ENCODE measurements at regions not wholly inside any gene's neighbourhood (a gene's known extent, or its start where the extent isn't known, plus 50 kb on each side); places are given as distances from the start of the nearest gene placed in this dataset.

DNA sequence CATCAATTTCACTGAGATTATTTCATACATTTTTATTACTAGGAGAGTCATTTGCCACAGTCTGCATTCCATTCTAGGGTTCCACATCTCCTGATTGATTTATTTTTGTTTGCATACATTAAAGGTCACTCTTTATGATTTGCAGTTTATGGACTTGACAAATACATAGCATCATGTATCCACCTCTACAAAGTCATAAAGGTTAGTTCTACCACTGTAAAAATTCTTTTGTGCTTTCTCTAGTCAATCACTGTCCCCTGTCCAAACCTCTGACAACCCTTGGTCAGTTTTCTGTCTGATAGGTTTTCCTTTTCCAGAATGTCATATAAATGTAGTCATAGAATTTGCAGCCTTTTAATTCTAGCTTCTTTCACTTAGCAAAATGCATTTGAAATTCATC is 434.6 kb upstream of the MON1B start:
- no peak overlapping the region for H3K27ac ChIP-seq
- TF ChIP-seq ZFX (IDR thresholded peaks at IDR 0.05), result no peak

- TF ChIP-seq ZFX (IDR thresholded peaks at IDR 0.05), result no peak
- TF ChIP-seq, protein P1, sequence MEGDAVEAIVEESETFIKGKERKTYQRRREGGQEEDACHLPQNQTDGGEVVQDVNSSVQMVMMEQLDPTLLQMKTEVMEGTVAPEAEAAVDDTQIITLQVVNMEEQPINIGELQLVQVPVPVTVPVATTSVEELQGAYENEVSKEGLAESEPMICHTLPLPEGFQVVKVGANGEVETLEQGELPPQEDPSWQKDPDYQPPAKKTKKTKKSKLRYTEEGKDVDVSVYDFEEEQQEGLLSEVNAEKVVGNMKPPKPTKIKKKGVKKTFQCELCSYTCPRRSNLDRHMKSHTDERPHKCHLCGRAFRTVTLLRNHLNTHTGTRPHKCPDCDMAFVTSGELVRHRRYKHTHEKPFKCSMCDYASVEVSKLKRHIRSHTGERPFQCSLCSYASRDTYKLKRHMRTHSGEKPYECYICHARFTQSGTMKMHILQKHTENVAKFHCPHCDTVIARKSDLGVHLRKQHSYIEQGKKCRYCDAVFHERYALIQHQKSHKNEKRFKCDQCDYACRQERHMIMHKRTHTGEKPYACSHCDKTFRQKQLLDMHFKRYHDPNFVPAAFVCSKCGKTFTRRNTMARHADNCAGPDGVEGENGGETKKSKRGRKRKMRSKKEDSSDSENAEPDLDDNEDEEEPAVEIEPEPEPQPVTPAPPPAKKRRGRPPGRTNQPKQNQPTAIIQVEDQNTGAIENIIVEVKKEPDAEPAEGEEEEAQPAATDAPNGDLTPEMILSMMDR (conservative IDR thresholded peaks at IDR 0.05), result no peak
- no peak overlapping the region for H3K27ac ChIP-seq
These were observed 434.0 kb upstream of the MON1B start for GRCh38 chr16:76756951-76757350.

DNA sequence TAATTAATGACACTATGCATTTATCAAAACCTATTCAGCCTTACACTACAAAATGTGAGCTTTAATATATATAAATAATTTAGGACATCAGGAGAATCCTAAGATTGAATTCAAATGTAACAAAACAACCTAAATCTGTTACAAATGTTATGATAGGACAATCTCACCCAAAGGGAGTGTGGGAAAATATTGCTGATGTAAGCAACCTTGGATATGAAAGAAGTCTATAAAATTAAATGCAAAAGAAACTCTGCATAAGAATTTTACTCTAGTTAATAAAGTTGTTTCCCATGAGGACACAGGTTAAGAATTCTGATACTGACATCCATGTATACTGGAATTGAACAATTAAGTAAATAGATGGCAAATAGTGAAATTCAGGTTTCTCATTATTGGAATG is 424.5 kb upstream of the MON1B start:
- no peak overlapping the region for H3K27ac ChIP-seq
- TF ChIP-seq, protein P1 (conservative IDR thresholded peaks at IDR 0.05), result no peak
- TF ChIP-seq ZFX (IDR thresholded peaks at IDR 0.05), result no peak

- TF ChIP-seq ZFX (IDR thresholded peaks at IDR 0.05), result no peak
- H3K27ac ChIP-seq, result no peak overlapping the region
These were observed 422.7 kb upstream of the MON1B start for GRCh38 chr16:76768316-76768715.

GRCh38 chr16:76768948-76769347 is 422.0 kb upstream of the MON1B start:
- TF ChIP-seq ZFX (IDR thresholded peaks at IDR 0.05), result no peak
- TF ChIP-seq, protein P1 (conservative IDR thresholded peaks at IDR 0.05), result no peak
- H3K27ac ChIP-seq, result no peak overlapping the region

DNA sequence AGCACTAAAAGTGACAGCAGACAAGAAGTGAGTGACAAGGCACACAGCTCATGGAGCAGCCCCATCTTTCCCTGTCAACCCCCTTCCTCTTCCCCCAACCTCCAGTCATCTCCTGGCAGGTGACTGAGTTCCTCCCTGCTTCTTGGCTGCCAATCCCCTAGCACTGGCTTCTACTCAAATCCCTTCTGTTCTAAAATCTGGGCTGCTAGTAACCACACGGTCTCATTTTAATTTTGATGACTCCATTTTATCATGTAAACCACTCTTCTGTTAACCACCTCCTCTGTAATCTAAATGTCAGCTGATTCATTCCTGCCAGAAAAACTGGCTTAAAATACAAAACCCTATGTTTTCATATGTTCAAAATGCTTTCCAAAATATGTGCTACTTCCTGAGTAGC is 419.8 kb upstream of the MON1B start:
- no peak overlapping the region for H3K27ac ChIP-seq
- TF ChIP-seq, protein P1 (conservative IDR thresholded peaks at IDR 0.05), result no peak
- TF ChIP-seq ZFX (IDR thresholded peaks at IDR 0.05), result no peak

- TF ChIP-seq ZFX (IDR thresholded peaks at IDR 0.05), result no peak
- TF ChIP-seq, protein P1 (conservative IDR thresholded peaks at IDR 0.05), result no peak
- no peak overlapping the region for H3K27ac ChIP-seq
These were observed 413.1 kb upstream of the MON1B start for GRCh38 chr16:76777721-76778465.

DNA sequence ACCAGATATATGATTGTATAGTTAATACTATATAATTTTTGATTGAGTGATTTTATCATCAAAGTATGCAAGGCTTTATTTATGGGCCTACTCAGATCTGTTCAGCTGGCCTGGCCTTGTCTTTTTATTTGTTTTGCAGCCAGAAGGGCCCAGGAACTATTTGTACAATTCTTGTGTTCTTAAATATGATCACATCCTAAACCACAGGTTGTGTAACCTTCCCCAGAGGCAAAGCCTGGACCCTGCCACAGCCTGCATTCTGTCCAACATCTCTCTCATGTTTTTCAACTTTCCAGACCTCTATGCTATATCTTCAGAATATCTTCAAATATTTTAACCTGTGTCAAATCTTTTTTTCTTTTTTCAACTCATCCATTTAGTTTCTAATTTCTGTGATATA is 410.4 kb upstream of the MON1B start:
- no peak for TF ChIP-seq ZFX (IDR thresholded peaks at IDR 0.05)
- TF ChIP-seq, protein P1 (conservative IDR thresholded peaks at IDR 0.05), result no peak
- H3K27ac ChIP-seq, result no peak overlapping the region
